ENCODE measurements at regions not wholly inside any gene's neighbourhood (a gene's known extent, or its start where the extent isn't known, plus 50 kb on each side); places are given as distances from the start of the nearest gene placed in this dataset.

DNA sequence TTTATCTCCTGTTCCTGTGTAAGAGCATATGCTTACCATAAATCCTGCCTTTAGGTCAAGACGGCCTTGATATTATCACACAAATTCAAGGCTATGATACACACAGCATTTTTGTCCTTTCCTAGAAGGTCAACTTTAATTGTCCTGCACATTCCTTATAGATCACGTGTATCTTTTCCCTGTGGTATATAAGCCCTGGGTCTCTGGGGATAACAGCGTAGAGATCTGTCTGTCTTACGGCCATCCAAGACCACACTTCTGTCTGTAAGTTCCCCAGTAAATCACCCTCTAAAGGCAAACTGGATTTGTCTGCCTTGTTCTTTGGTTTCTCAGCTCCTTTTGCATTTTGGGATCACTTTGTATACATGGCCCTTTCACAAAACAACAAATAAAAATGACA lies 69.5 kb upstream of the TCL1B start:
- no peak for TF ChIP-seq OSR1 (CRISPR knock-in tag; IDR thresholded peaks at IDR 0.05)
- TF ChIP-seq, protein P1, sequence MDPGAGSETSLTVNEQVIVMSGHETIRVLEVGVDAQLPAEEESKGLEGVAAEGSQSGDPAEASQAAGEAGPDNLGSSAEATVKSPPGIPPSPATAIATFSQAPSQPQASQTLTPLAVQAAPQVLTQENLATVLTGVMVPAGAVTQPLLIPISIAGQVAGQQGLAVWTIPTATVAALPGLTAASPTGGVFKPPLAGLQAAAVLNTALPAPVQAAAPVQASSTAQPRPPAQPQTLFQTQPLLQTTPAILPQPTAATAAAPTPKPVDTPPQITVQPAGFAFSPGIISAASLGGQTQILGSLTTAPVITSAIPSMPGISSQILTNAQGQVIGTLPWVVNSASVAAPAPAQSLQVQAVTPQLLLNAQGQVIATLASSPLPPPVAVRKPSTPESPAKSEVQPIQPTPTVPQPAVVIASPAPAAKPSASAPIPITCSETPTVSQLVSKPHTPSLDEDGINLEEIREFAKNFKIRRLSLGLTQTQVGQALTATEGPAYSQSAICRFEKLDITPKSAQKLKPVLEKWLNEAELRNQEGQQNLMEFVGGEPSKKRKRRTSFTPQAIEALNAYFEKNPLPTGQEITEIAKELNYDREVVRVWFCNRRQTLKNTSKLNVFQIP (CRISPR knock-in tag; IDR thresholded peaks at IDR 0.05; ENCODE audit: borderline replicate concordance, low read depth): no peak
- TF ChIP-seq ZFP3 (CRISPR knock-in tag; IDR thresholded peaks at IDR 0.05): no peak
- TF ChIP-seq, protein P2, sequence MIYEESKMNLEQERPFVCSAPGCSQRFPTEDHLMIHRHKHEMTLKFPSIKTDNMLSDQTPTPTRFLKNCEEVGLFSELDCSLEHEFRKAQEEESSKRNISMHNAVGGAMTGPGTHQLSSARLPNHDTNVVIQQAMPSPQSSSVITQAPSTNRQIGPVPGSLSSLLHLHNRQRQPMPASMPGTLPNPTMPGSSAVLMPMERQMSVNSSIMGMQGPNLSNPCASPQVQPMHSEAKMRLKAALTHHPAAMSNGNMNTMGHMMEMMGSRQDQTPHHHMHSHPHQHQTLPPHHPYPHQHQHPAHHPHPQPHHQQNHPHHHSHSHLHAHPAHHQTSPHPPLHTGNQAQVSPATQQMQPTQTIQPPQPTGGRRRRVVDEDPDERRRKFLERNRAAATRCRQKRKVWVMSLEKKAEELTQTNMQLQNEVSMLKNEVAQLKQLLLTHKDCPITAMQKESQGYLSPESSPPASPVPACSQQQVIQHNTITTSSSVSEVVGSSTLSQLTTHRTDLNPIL (CRISPR knock-in tag; IDR thresholded peaks at IDR 0.05; ENCODE audit: low read depth): no peak
- TF ChIP-seq BACH2 (CRISPR knock-in tag; IDR thresholded peaks at IDR 0.05; ENCODE audit: borderline replicate concordance): no peak
- no peak for TF ChIP-seq TOX (CRISPR knock-in tag; IDR thresholded peaks at IDR 0.05; ENCODE audit: borderline replicate concordance)
- no peak for TF ChIP-seq GLIS3 (CRISPR knock-in tag; IDR thresholded peaks at IDR 0.05)
- TF ChIP-seq ARNTL (CRISPR knock-in tag; IDR thresholded peaks at IDR 0.05; ENCODE audit: borderline replicate concordance, low read depth): no peak
- TF ChIP-seq, protein P3, sequence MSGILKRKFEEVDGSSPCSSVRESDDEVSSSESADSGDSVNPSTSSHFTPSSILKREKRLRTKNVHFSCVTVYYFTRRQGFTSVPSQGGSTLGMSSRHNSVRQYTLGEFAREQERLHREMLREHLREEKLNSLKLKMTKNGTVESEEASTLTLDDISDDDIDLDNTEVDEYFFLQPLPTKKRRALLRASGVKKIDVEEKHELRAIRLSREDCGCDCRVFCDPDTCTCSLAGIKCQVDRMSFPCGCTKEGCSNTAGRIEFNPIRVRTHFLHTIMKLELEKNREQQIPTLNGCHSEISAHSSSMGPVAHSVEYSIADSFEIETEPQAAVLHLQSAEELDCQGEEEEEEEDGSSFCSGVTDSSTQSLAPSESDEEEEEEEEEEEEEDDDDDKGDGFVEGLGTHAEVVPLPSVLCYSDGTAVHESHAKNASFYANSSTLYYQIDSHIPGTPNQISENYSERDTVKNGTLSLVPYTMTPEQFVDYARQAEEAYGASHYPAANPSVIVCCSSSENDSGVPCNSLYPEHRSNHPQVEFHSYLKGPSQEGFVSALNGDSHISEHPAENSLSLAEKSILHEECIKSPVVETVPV (CRISPR knock-in tag; IDR thresholded peaks at IDR 0.05): no peak
- TF ChIP-seq PPARA (CRISPR knock-in tag; IDR thresholded peaks at IDR 0.05; ENCODE audit: borderline replicate concordance): no peak
- TF ChIP-seq ESRRG (CRISPR knock-in tag; IDR thresholded peaks at IDR 0.05): no peak
- TF ChIP-seq RARB (CRISPR knock-in tag; IDR thresholded peaks at IDR 0.05): no peak
- TF ChIP-seq ISL1 (CRISPR knock-in tag; IDR thresholded peaks at IDR 0.05): no peak
- TF ChIP-seq ZC3H10 (CRISPR knock-in tag; IDR thresholded peaks at IDR 0.05): no peak
- no peak for TF ChIP-seq CSDC2 (CRISPR knock-in tag; IDR thresholded peaks at IDR 0.05)
- TF ChIP-seq ZFP30 (CRISPR knock-in tag; IDR thresholded peaks at IDR 0.05): no peak
- TF ChIP-seq, protein P4, sequence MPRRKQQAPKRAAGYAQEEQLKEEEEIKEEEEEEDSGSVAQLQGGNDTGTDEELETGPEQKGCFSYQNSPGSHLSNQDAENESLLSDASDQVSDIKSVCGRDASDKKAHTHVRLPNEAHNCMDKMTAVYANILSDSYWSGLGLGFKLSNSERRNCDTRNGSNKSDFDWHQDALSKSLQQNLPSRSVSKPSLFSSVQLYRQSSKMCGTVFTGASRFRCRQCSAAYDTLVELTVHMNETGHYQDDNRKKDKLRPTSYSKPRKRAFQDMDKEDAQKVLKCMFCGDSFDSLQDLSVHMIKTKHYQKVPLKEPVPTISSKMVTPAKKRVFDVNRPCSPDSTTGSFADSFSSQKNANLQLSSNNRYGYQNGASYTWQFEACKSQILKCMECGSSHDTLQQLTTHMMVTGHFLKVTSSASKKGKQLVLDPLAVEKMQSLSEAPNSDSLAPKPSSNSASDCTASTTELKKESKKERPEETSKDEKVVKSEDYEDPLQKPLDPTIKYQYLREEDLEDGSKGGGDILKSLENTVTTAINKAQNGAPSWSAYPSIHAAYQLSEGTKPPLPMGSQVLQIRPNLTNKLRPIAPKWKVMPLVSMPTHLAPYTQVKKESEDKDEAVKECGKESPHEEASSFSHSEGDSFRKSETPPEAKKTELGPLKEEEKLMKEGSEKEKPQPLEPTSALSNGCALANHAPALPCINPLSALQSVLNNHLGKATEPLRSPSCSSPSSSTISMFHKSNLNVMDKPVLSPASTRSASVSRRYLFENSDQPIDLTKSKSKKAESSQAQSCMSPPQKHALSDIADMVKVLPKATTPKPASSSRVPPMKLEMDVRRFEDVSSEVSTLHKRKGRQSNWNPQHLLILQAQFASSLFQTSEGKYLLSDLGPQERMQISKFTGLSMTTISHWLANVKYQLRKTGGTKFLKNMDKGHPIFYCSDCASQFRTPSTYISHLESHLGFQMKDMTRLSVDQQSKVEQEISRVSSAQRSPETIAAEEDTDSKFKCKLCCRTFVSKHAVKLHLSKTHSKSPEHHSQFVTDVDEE (CRISPR knock-in tag; IDR thresholded peaks at IDR 0.05): no peak
- ATAC-seq: no peak

DNA sequence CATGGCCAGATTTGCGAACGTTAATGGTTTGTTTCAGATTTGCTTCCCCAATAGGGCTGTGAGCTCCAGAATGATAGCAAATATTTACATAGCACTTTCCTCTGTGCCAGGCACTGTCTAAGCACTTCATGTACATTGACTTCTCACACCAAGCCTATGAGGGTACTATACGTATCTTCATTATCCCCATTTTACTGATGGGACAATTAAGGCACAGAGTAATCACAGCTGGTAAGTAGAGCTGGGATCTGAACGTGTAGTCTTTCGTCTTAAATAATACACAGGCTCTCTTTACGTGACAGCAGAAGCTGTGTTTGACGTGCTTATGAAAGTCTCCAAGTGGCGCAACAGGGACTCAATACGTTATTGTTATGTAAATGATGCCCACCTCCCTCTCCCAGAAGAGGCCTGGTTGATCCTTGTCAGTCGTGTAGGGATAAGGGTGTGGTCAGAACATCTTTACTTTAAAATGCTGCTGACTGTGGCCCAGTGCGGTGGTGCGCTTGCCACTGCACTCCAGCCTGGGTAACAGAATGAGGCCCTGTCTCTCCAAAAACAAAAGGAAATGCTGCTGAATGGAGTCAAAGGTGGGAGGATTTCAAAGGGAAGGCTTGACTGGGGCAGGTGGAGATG lies 66.3 kb upstream of the TCL1B start:
- no peak for ATAC-seq
- TF ChIP-seq GLIS3 (CRISPR knock-in tag; IDR thresholded peaks at IDR 0.05): no peak
- TF ChIP-seq ZNF70 (CRISPR knock-in tag; IDR thresholded peaks at IDR 0.05): no peak
- no peak for TF ChIP-seq ESRRG (CRISPR knock-in tag; IDR thresholded peaks at IDR 0.05)
- TF ChIP-seq ZNF8 (CRISPR knock-in tag; IDR thresholded peaks at IDR 0.05): no peak
- TF ChIP-seq, protein P4 (CRISPR knock-in tag; IDR thresholded peaks at IDR 0.05): no peak
- TF ChIP-seq SNAI2 (CRISPR knock-in tag; IDR thresholded peaks at IDR 0.05): no peak
- no peak for TF ChIP-seq TOX (CRISPR knock-in tag; IDR thresholded peaks at IDR 0.05; ENCODE audit: borderline replicate concordance)
- TF ChIP-seq, protein P1 (CRISPR knock-in tag; IDR thresholded peaks at IDR 0.05; ENCODE audit: borderline replicate concordance, low read depth): no peak
- TF ChIP-seq OSR1 (CRISPR knock-in tag; IDR thresholded peaks at IDR 0.05): no peak
- TF ChIP-seq ISL1 (CRISPR knock-in tag; IDR thresholded peaks at IDR 0.05): no peak
- TF ChIP-seq, protein P2 (CRISPR knock-in tag; IDR thresholded peaks at IDR 0.05; ENCODE audit: low read depth): no peak
- TF ChIP-seq TCF4 (CRISPR knock-in tag; IDR thresholded peaks at IDR 0.05; ENCODE audit: borderline replicate concordance): no peak
- no peak for TF ChIP-seq ARNTL (CRISPR knock-in tag; IDR thresholded peaks at IDR 0.05; ENCODE audit: borderline replicate concordance, low read depth)
- no peak for TF ChIP-seq ZNF565 (CRISPR knock-in tag; conservative IDR thresholded peaks at IDR 0.05; ENCODE audit: low read depth)
- TF ChIP-seq ZFP30 (CRISPR knock-in tag; IDR thresholded peaks at IDR 0.05): no peak
